GM12878 (cell line): ENCODE measurements at regions not wholly inside any gene's neighbourhood (a gene's known extent, or its start where the extent isn't known, plus 50 kb on each side); places are given as distances from the start of the nearest gene placed in this dataset.

Experiments
- ATAC-seq: fragments of 200-7000 bp; cut with Tn5 transposase; 3 replicates; pipeline ENCODE4 v1.9.1; 2020; ENCODE audit warnings: mild to moderate bottlenecking, moderate library complexity
- BruUV-seq: library from RNA; stranded (reverse); fragments of 400-500 nt; replicated peaks from 2 replicates; lab custom pipeline; 2021; lab: Mats Ljungman, UMichigan
- CTCF ChIA-PET: fragments of 300-600 bp; sonication (Branson Sonifier 250); formaldehyde crosslinking; extraction: SDS; loops from one replicate; lab custom pipeline; 2021; ENCODE audit warnings: inconsistent platforms; lab: Yijun Ruan, JAX
- POLR2A ChIA-PET: fragments of 350-600 bp; formaldehyde crosslinking; extraction: SDS; loops from one replicate; lab custom pipeline; 2021; ENCODE audit warnings: inconsistent platforms; lab: Charles Lee
- RAD21 ChIA-PET: fragments of 300-600 bp; sonication (Branson Sonifier 250); formaldehyde crosslinking; loops from one replicate; lab custom pipeline; 2023; ENCODE audit warnings: antibody characterized with exemption; ENCODE audit not compliant: unreplicated experiment; lab: Charles Lee
- SMC1A ChIA-PET: fragments of 300-600 bp; sonication (Branson Sonifier 250); formaldehyde crosslinking; loops from one replicate; lab custom pipeline; 2023; ENCODE audit not compliant: unreplicated experiment, uncharacterized antibody; lab: Charles Lee
- DNase-seq: peaks from one replicate; pipeline ENCODE4 v3.0.0-alpha.2; 2011; ENCODE audit warnings: low read depth, low spot score
- FAIRE-seq: peaks from 3 replicates; lab custom pipeline; 2011; peaks lifted over from hg19 to GRCh38; lab: Jason Lieb, UNC
- H2AFZ ChIP-seq: 2 replicates; pipeline ENCODE4 v1.6.0; 2011; ENCODE audit warnings: low read depth, low read length, control low read depth; ENCODE audit not compliant: control insufficient read depth
- H3K27ac ChIP-seq: 2 replicates; pipeline ENCODE4 v1.5.1; 2011; ENCODE audit warnings: control low read depth; ENCODE audit not compliant: control insufficient read depth, insufficient read depth
- H3K27me3 ChIP-seq, 2 experiments: replicated peaks in 1 of 2; 2 replicates each; pipeline versions ENCODE4 v1.6.0 to v1.6.1; 2011; ENCODE audit warnings: low read length in 1 of 2; ENCODE audit not compliant: control insufficient read depth in 2 of 2, insufficient read depth in 2 of 2
- H3K36me3 ChIP-seq, 2 experiments: 2 replicates each; pipeline ENCODE4 v1.5.1; 2011; ENCODE audit warnings: low read length in 1 of 2; ENCODE audit not compliant: control insufficient read depth in 2 of 2, insufficient read depth in 2 of 2
- H3K4me1 ChIP-seq: 2 replicates; pipeline ENCODE4 v1.6.1; 2011; ENCODE audit warnings: mild to moderate bottlenecking, low read length, moderate library complexity, mixed read lengths; ENCODE audit not compliant: control insufficient read depth, insufficient read depth
- H3K4me2 ChIP-seq: 2 replicates; pipeline ENCODE4 v1.6.0; 2011; ENCODE audit warnings: control low read depth; ENCODE audit not compliant: control insufficient read depth, insufficient read depth
- H3K4me3 ChIP-seq: fragments of 200-600 bp; sonication (generic); 2 replicates; pipeline ENCODE4 v1.5.1; 2016
- H3K79me2 ChIP-seq: 2 replicates; pipeline ENCODE4 v1.6.0; 2011; ENCODE audit warnings: low read length; ENCODE audit not compliant: control insufficient read depth, insufficient read depth
- H3K9ac ChIP-seq: 2 replicates; pipeline ENCODE4 v1.8.0; 2011; ENCODE audit warnings: low read length, control low read depth, mixed read lengths; ENCODE audit not compliant: control insufficient read depth, insufficient read depth
- H3K9me3 ChIP-seq: replicated peaks from 3 replicates; pipeline ENCODE4 v1.5.1; 2011; ENCODE audit warnings: mild to moderate bottlenecking, low read length; ENCODE audit not compliant: control insufficient read depth, insufficient read depth
- H4K20me1 ChIP-seq: 2 replicates; pipeline ENCODE4 v1.6.0; 2011; ENCODE audit not compliant: control insufficient read depth, insufficient read depth
- BCL11A ChIP-seq: IDR thresholded peaks from 2 replicates; pipeline ENCODE4 v1.6.1; 2011; ENCODE audit warnings: low read depth, low read length
- CBX5 ChIP-seq: sonication (generic); IDR thresholded peaks from 2 replicates; pipeline ENCODE4 v1.6.1; 2016; ENCODE audit warnings: low read depth, moderate library complexity, mild to moderate bottlenecking, inconsistent platforms
- FOS ChIP-seq: IDR thresholded peaks from 3 replicates; pipeline ENCODE4 v1.6.1; 2011; ENCODE audit warnings: borderline replicate concordance; ENCODE audit not compliant: insufficient read length; ENCODE audit errors: extremely low read depth
- MTA2 ChIP-seq: fragments of 450-650 bp; IDR thresholded peaks from 2 replicates; pipeline ENCODE4 v1.6.1; 2016; ENCODE audit warnings: low read depth, mild to moderate bottlenecking, moderate library complexity
- POLR2AphosphoS5 ChIP-seq: IDR thresholded peaks from 2 replicates; pipeline ENCODE4 v1.6.1; 2011; ENCODE audit warnings: mild to moderate bottlenecking, low read length, inconsistent platforms
- SMAD1 ChIP-seq: fragments of 450-650 bp; IDR thresholded peaks from 2 replicates; pipeline ENCODE4 v1.6.1; 2018; ENCODE audit warnings: mild to moderate bottlenecking, low read depth; ENCODE audit not compliant: partially characterized antibody
- SP1 ChIP-seq: IDR thresholded peaks from one replicate; pipeline ENCODE4 v1.6.1; 2011; ENCODE audit warnings: low read depth, low read length
- SREBF2 ChIP-seq: IDR thresholded peaks from 2 replicates; pipeline ENCODE4 v1.6.1; 2012; ENCODE audit warnings: mild to moderate bottlenecking, low read length
- YY1 ChIP-seq: IDR thresholded peaks from 2 replicates; pipeline ENCODE4 v1.6.1; 2011; ENCODE audit warnings: low read depth, mild to moderate bottlenecking, low read length
- WGBS: methylation state at CpG from one replicate; pipeline ENCODE4 v1.1.6; 2016; ENCODE audit warnings: low lambda C conversion rate; ENCODE audit not compliant: insufficient replicate concordance, insufficient coverage; ENCODE audit errors: missing lambda C conversion rate; 5-methylcytosine and 5-hydroxymethylcytosine counted together
- in situ Hi-C: fragments of 300-500 bp; cut with MboI; formaldehyde crosslinking; loops from 9 replicates; pipeline ENCODE4 v1.14.3; 2018; ENCODE audit warnings: mixed read lengths
- intact Hi-C: fragments of 100-400 bp; cut with micrococcal nuclease; formaldehyde crosslinking; loops from one replicate; pipeline ENCODE4 v1.14.2; 2022; ENCODE audit not compliant: unreplicated experiment
- TF ChIP-seq, protein P1 (sequence below): fragments of 450-650 bp; IDR thresholded peaks from 2 replicates; pipeline ENCODE4 v1.6.1; 2017; ENCODE audit warnings: borderline replicate concordance
- TF ChIP-seq, protein P2 (sequence below): IDR thresholded peaks from 2 replicates; pipeline ENCODE4 v1.6.1; 2012; ENCODE audit warnings: low read length, inconsistent platforms
- TF ChIP-seq, protein P3 (sequence below): fragments of 450-650 bp; IDR thresholded peaks from 2 replicates; pipeline ENCODE4 v1.6.1; 2016; ENCODE audit warnings: mild to moderate bottlenecking

DNA sequence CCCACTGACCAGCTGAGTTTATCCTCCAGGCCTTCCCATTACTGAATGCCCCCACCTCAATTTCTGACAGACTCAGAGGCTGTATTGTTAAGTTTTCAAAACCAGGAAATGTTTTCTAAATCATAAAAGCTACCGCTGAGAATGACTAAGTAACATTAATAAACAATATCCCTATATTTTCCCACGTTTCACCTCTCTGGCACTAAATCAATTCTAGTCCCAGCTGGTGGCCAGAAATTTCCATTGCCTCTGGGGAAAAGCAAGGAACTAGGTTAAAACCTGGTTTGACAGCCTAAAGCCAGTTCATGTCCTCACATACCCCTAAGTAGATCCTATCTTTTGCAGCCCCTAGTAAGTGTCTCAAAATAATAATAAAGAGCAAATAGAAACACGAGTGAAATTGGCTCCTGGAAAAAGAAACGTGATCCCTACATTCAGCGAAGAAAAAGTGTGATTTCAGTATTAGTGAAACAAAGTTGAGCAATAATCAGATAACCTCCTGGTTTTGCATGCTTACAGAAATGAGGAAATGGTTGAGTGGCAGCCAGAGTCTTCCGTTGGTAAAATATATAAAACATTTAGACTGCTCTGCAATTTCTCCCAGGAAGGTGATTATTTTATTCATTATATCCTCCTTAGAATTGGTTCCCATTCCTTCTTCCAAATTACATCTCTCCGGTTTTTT lies 110.9 kb downstream of the ESM1 start (continued):
- TF ChIP-seq POLR2AphosphoS5 (no peak), YY1 (no peak)
- TF ChIP-seq, protein P1, sequence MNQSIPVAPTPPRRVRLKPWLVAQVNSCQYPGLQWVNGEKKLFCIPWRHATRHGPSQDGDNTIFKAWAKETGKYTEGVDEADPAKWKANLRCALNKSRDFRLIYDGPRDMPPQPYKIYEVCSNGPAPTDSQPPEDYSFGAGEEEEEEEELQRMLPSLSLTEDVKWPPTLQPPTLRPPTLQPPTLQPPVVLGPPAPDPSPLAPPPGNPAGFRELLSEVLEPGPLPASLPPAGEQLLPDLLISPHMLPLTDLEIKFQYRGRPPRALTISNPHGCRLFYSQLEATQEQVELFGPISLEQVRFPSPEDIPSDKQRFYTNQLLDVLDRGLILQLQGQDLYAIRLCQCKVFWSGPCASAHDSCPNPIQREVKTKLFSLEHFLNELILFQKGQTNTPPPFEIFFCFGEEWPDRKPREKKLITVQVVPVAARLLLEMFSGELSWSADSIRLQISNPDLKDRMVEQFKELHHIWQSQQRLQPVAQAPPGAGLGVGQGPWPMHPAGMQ = no peak

DNA sequence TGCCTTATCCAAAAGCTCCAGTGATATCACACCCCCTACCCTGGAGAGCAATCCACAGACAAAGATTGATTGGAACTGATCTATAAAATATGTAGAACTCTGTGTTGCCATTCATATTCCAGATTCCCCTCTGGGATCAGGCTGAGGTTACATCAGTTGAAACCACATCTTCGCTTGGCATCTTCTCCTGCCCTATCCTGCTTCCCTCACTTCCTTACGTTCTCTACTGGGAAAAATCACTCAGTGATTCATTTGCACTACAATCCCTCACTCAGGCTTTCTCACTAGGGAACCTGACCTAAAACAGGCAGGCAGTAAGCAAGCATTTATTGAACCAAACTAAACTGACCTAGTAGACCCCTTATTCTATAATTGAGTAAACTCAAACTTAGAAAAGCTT lies 111.7 kb downstream of the ESM1 start:
- no peak for TF ChIP-seq SP1
- TF ChIP-seq FOS = no peak
- no peak for TF ChIP-seq BCL11A
- TF ChIP-seq MTA2 = no peak
- TF ChIP-seq SREBF2 = no peak
- TF ChIP-seq SMAD1 = no peak
- TF ChIP-seq, protein P2, sequence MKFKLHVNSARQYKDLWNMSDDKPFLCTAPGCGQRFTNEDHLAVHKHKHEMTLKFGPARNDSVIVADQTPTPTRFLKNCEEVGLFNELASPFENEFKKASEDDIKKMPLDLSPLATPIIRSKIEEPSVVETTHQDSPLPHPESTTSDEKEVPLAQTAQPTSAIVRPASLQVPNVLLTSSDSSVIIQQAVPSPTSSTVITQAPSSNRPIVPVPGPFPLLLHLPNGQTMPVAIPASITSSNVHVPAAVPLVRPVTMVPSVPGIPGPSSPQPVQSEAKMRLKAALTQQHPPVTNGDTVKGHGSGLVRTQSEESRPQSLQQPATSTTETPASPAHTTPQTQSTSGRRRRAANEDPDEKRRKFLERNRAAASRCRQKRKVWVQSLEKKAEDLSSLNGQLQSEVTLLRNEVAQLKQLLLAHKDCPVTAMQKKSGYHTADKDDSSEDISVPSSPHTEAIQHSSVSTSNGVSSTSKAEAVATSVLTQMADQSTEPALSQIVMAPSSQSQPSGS = no peak
- TF ChIP-seq CBX5 = no peak
- TF ChIP-seq, protein P3, sequence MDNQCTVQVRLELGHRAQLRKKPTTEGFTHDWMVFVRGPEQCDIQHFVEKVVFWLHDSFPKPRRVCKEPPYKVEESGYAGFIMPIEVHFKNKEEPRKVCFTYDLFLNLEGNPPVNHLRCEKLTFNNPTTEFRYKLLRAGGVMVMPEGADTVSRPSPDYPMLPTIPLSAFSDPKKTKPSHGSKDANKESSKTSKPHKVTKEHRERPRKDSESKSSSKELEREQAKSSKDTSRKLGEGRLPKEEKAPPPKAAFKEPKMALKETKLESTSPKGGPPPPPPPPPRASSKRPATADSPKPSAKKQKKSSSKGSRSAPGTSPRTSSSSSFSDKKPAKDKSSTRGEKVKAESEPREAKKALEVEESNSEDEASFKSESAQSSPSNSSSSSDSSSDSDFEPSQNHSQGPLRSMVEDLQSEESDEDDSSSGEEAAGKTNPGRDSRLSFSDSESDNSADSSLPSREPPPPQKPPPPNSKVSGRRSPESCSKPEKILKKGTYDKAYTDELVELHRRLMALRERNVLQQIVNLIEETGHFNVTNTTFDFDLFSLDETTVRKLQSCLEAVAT = no peak
- Histone ChIP-seq H4K20me1 (no peaks in the 10 kb centered on the region), H3K36me3 (no peaks in the 10 kb centered on the region), H3K9ac (no peak overlapping the region), H3K4me2 (no peak overlapping the region), H2AFZ (no peak overlapping the region), H3K27ac (no peak overlapping the region), H3K9me3 (no peaks in the 10 kb centered on the region), H3K27me3 (peaks cover 0 to 6% of the 10 kb centered on the region in 2 experiments; a peak in 2 of 4 replicates), H3K79me2 (no peaks in the 10 kb centered on the region), H3K4me3 (no peak overlapping the region), H3K4me1 (no peaks in the 10 kb centered on the region)
- intact Hi-C loops = no loop called here
- ChIA-PET POLR2A (no interaction called here), RAD21 (no interaction called here), SMC1A (no interaction called here), CTCF (interaction anchor here (3.2 kb wide), 1 partner anchor 29 kb away, joined by 11 read pairs; no protein-coding TSS in a partner anchor)
- no TSS peak for BruUV-seq
- no peak for ATAC-seq
- no peak for DNase-seq
- no peak for FAIRE-seq
- 51% methylated on average over 2 of the region's 2 CpGs for WGBS
- in situ Hi-C loops = no loop called here
